ENCODE measurements at regions not wholly inside any gene's neighbourhood (a gene's known extent, or its start where the extent isn't known, plus 50 kb on each side); places are given as distances from the start of the nearest gene placed in this dataset.

DNA sequence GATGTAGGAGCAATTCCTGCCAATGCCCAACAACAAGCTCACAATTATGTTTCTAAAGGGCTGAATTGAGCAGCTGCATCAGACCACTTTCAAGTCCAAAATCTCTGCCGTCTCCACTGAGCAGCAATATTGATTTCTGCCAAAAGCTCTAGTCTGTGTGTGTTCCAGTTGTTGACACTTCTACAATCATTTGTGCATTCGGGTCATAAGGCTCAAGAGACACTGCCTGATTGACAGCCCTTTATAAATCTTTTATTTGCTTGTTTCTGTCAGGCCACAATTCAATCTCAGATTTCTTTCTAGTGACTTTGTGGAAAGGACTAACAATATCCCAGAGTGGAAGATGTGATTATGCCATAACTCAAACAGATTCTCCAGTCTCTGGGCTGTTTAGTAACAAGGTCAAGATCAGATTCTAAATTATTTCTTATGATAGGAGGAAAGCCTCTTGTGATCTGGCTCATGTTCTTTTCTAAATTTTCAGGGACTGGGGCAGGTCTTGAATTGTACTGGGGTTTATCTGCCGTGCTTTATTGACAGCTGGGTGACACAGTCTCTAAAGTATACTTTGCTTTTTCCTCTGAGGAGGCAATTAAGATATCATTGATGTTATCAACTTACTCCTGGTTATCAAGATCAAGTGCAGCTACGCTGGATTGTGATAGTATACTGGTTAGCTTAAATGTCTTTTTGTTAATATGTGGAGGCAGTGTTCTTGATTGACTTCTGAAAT is 377.1 kb downstream of the CNTNAP4 start:
- intact Hi-C loops (cut with micrococcal nuclease; ENCODE audit: unreplicated experiment), result loop anchor here (5.0 kb wide), 2 partner anchors 852 to 867 kb away; no protein-coding TSS in a partner anchor
- no peak for DNase-seq (ENCODE audit: low spot score)
- no peaks in the 10 kb centered on the region for H3K27me3 ChIP-seq (replicated peaks; ENCODE audit: insufficient read depth, low read depth, low read length, poor library complexity)
- no peak overlapping the region for H3K4me3 ChIP-seq (ENCODE audit: low read depth, low read length, poor library complexity, severe bottlenecking)
- H3K9me3 ChIP-seq (ENCODE audit: low read depth, low read length, poor library complexity, severe bottlenecking), result no peaks in the 10 kb centered on the region
- no peak overlapping the region for H3K27ac ChIP-seq (ENCODE audit: low read depth, low read length, poor library complexity, severe bottlenecking)
- no peaks in the 10 kb centered on the region for H3K36me3 ChIP-seq (ENCODE audit: insufficient read depth, low read length, poor library complexity, severe bottlenecking)
- CTCF ChIA-PET, result no interaction called here
- POLR2A ChIA-PET (ENCODE audit: low non-redundant PET), result no interaction called here
- BruUV-seq (replicated peaks), result no TSS peak
- H3K4me1 ChIP-seq (ENCODE audit: insufficient read depth, low read length, poor library complexity, severe bottlenecking), result no peaks in the 10 kb centered on the region
- no peak for TF ChIP-seq EZH2 (IDR thresholded peaks at IDR 0.05; ENCODE audit: borderline replicate concordance, low read depth, low read length, poor library complexity, severe bottlenecking)

DNA sequence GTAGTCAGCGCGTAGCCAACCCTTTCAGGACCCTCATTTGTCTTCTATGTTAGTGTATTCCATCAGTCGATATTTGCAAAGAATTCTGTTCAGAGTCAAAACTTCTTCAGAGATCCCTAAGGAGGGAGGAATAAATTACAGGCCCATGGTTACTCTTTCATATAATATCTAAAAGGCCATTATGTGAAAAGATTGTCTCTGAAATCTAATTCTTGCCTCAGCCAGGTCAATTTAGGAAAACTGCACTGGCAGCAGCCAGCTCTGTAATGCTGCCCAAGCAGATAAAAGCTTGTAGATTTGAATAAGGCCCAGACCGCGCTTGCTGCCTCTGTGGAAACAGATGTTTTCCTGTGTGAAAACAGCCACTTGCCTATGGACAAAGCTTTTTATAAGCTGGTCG is 379.8 kb downstream of the CNTNAP4 start:
- no peaks in the 10 kb centered on the region for H3K27me3 ChIP-seq (replicated peaks; ENCODE audit: insufficient read depth, low read depth, low read length, poor library complexity)
- no TSS peak for BruUV-seq (replicated peaks)
- intact Hi-C loops (cut with micrococcal nuclease; ENCODE audit: unreplicated experiment), result no loop called here
- H3K4me3 ChIP-seq (ENCODE audit: low read depth, low read length, poor library complexity, severe bottlenecking), result no peak overlapping the region
- no peaks in the 10 kb centered on the region for H3K9me3 ChIP-seq (ENCODE audit: low read depth, low read length, poor library complexity, severe bottlenecking)
- ChIA-PET POLR2A (ENCODE audit: low non-redundant PET) (no interaction called here), CTCF (no interaction called here)
- TF ChIP-seq, protein P1, sequence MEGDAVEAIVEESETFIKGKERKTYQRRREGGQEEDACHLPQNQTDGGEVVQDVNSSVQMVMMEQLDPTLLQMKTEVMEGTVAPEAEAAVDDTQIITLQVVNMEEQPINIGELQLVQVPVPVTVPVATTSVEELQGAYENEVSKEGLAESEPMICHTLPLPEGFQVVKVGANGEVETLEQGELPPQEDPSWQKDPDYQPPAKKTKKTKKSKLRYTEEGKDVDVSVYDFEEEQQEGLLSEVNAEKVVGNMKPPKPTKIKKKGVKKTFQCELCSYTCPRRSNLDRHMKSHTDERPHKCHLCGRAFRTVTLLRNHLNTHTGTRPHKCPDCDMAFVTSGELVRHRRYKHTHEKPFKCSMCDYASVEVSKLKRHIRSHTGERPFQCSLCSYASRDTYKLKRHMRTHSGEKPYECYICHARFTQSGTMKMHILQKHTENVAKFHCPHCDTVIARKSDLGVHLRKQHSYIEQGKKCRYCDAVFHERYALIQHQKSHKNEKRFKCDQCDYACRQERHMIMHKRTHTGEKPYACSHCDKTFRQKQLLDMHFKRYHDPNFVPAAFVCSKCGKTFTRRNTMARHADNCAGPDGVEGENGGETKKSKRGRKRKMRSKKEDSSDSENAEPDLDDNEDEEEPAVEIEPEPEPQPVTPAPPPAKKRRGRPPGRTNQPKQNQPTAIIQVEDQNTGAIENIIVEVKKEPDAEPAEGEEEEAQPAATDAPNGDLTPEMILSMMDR (conservative IDR thresholded peaks at IDR 0.05; ENCODE audit: low read depth, low read length), result no peak
- no peak for TF ChIP-seq EZH2 (IDR thresholded peaks at IDR 0.05; ENCODE audit: borderline replicate concordance, low read depth, low read length, poor library complexity, severe bottlenecking)
- no peak overlapping the region for H3K27ac ChIP-seq (ENCODE audit: low read depth, low read length, poor library complexity, severe bottlenecking)
- no peak for DNase-seq (ENCODE audit: low spot score)
- no peaks in the 10 kb centered on the region for H3K4me1 ChIP-seq (ENCODE audit: insufficient read depth, low read length, poor library complexity, severe bottlenecking)
- H3K36me3 ChIP-seq (ENCODE audit: insufficient read depth, low read length, poor library complexity, severe bottlenecking), result no peaks in the 10 kb centered on the region

GRCh38 chr16:76661691-76662235 is 384.6 kb downstream of the CNTNAP4 start:
- no peaks in the 10 kb centered on the region for H3K4me1 ChIP-seq (ENCODE audit: insufficient read depth, low read length, poor library complexity, severe bottlenecking)
- BruUV-seq (replicated peaks), result no TSS peak
- TF ChIP-seq, protein P1 (conservative IDR thresholded peaks at IDR 0.05; ENCODE audit: low read depth, low read length), result no peak
- no peak for TF ChIP-seq EZH2 (IDR thresholded peaks at IDR 0.05; ENCODE audit: borderline replicate concordance, low read depth, low read length, poor library complexity, severe bottlenecking)
- CTCF ChIA-PET, result no interaction called here
- POLR2A ChIA-PET (ENCODE audit: low non-redundant PET), result no interaction called here
- no peak for DNase-seq (ENCODE audit: low spot score)
- H3K27me3 ChIP-seq (replicated peaks; ENCODE audit: insufficient read depth, low read depth, low read length, poor library complexity), result peaks cover 8% of the 10 kb centered on the region
- intact Hi-C loops (cut with micrococcal nuclease; ENCODE audit: unreplicated experiment), result loop anchor here (5.0 kb wide), 1 partner anchor 511 kb away; no protein-coding TSS in a partner anchor
- H3K27ac ChIP-seq (ENCODE audit: low read depth, low read length, poor library complexity, severe bottlenecking), result no peak overlapping the region
- no peak overlapping the region for H3K4me3 ChIP-seq (ENCODE audit: low read depth, low read length, poor library complexity, severe bottlenecking)
- H3K36me3 ChIP-seq (ENCODE audit: insufficient read depth, low read length, poor library complexity, severe bottlenecking), result no peaks in the 10 kb centered on the region
- H3K9me3 ChIP-seq (ENCODE audit: low read depth, low read length, poor library complexity, severe bottlenecking), result no peaks in the 10 kb centered on the region
